ENCODE measurements at regions not wholly inside any gene's neighbourhood (a gene's known extent, or its start where the extent isn't known, plus 50 kb on each side); places are given as distances from the start of the nearest gene placed in this dataset.

DNA sequence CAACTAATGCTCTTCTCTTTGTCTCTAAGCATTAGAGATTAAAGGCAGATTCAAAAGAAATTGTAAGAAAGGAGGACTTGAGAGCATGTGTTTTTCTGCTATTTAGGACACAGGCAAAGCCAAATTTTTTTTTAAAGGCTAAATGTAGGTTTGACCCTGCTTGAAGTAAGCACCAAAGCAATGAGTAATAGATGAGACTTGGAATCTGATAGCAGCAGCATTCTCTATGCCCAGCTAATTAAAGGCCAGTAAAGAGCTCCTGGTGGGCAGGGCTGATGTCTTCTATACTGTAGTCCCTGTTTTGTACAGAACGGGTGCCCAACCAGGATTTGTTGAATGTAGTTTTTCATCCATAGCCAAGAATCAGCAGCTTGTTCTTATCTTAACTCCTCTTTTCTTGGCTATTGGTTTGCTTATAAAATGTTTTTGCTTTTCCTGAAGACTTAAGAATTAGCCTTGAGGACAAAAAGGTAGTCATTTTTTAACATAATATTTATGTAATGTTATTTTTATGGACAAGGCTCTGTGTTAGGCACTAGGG is 179.6 kb downstream of the LMO4 start:
- no peak for DNase-seq (ENCODE audit: low spot score)

GRCh38 chr1:87510540-87510939 is 181.9 kb downstream of the LMO4 start:
- no peak for DNase-seq (ENCODE audit: low spot score)

GRCh38 chr1:87511449-87511848 is 182.8 kb downstream of the LMO4 start:
- DNase-seq (ENCODE audit: low spot score): no peak

DNA sequence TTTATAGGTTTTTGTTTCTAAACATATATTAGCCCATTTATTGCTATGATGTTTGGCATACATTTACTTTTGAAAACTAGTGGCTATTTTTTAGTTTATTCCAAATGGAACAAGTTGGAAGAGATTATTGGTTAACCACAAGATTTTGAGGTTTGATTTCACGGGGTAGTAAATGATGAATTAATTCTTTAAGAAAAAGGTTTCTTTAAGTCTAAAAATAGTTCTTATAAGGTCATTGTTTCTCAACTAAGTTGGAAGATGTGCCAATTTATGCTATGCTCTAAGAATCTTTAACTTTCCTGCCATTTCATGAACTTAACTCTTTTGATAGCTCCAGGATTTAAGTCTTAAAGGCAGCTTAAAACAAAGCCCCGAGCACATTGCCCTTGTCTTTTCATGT is 183.8 kb downstream of the LMO4 start:
- no peak for DNase-seq (ENCODE audit: low spot score)

DNA sequence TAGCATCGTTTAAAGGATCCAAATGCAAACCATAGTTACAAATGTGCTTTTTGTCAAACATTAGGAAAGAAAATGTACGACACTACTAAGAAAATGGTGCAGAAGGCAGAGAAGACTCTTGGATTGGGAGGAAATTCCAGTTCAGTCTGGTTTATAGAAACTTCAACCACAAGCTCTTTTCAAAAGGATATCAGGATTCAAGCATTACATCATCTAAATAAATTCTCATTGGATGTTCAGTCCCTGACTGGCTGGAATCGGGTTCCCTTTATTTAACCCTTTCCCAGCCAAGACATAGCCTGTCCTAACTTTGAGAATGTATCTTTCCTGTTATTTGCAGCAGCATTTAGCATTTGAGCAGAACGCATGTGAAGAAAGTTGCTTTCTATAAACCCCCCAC is 184.6 kb downstream of the LMO4 start:
- DNase-seq (ENCODE audit: low spot score): no peak

DNA sequence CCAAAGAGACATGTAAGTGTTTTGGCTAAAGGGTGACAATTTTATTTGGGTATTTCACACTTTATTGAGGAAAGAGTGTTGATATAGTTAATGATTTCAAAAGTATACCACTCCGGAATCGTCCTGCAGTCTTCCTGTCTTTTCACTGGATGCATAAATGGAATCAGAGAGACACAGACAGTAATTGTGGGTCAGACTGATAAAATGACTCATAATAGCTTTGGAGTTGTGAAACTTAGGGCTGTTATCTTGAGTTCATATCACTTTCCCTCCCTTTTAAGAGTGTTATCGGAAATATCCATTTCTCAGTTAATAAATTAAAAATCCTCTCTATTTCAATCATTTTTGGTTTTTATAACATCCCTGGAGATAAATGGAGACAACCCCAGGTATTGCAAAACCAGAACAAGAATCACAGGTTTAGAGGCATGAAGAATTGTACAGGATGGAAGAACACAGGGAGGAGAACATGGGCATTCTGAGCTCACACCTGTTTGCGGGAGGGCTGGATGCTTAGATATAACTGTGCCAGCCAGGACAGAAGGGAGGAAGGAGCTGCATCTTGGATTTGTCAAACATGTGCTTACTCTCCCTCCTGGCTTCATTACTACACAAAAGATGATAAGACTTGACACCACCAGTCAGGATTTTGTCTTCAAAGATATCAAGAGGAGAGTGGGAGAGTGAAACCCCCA is 185.4 kb downstream of the LMO4 start:
- no peak for DNase-seq (ENCODE audit: low spot score)

DNA sequence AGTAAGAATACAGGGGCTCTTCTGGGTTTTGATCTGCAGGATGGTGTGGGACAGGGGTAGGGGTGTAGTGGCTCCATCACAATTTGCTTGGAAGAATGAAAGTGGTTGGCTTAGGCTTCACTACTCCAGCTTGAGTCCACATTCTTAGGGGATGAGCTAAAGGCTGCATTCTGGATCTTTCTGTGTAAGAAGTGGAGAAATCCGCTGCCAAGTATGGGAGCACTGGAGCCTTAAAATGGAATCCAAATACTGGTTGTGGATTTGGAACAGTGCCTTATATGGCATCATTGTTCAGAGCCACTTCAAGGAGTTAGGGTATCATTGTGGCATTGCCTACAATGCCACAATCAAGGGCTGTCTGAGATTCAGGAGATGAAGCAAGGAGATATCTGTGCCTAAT is 187.1 kb downstream of the LMO4 start:
- no peak for DNase-seq (ENCODE audit: low spot score)

DNA sequence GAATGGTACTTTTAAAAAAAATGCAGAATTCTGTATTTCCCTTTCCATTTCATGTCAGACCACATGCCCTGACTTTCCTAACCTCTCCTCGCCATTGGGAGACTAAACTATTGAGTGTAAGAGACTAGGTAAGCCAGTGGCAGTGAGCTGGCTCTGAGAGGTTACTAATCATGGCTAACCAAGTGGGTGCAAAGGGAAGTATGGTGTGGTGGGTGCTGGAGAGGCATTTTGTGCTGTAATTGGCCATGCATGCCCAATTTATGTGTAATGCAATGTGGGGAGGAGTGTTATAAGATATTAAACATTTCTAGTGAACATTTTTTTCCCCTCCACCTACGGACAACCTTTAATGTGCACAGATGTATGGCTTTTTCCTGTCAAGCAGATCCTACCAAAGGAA is 190.1 kb downstream of the LMO4 start:
- no peak for DNase-seq (ENCODE audit: low spot score)

- no peak for DNase-seq (ENCODE audit: low spot score)
Measured at GRCh38 chr1:87521452-87521851, 192.8 kb downstream of the LMO4 start.

DNA sequence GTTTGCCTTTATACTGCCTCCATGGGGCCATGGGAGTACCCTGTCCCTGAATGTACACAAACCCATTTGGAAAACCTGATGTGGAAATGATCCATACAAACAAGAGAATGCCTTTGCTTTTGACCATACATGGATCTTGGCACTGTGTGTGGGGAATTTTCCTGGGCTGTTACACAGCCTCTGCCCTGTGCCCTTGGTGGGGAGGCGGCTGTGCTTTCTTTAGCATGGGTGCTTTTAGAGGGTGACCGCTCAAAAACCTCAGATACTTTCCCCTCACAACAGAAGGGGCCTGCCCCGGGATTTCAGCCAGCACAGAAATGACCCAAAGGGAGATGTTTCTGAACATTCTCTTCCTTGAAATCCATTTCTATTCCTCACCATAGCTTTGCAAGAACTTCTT is 194.8 kb downstream of the LMO4 start:
- no peak for DNase-seq (ENCODE audit: low spot score)

DNA sequence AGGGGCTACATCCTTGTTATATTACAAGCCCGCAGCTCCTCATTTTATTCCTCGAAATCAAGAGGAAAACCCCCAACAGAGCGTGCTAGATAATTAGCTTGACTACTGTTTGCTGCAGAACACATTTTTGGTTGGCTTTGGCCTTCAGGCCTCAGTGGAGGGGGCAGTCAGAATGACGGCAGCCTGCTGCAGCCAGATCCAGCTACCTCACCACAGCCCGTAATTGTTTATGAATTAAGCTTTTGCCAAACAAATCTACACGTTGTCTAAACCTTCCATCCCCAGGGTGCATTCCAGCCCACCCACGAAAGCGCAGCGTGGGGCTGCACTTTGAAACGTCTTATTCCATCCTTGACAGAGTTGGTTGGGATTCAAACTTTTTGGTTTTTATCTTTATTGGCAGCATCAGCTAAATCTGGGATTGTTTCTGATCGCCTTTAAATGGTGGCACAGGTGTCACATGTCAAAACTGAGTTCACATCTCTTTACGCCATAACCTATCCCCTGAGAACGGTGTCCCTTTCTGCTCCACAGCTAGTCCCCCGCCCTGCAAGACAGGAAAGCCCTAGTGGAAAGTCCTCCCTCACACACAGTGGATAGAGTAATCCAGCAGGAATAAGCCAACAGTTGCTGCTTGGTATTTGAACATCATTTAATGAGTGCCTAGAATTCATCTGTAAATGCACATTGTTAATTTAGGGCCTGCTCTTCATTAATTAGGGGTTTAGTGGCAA is 195.5 kb downstream of the LMO4 start:
- no peak for DNase-seq (ENCODE audit: low spot score)

- no peak for DNase-seq (ENCODE audit: low spot score)
Measured at GRCh38 chr1:87528754-87529517, 200.3 kb downstream of the LMO4 start.

DNA sequence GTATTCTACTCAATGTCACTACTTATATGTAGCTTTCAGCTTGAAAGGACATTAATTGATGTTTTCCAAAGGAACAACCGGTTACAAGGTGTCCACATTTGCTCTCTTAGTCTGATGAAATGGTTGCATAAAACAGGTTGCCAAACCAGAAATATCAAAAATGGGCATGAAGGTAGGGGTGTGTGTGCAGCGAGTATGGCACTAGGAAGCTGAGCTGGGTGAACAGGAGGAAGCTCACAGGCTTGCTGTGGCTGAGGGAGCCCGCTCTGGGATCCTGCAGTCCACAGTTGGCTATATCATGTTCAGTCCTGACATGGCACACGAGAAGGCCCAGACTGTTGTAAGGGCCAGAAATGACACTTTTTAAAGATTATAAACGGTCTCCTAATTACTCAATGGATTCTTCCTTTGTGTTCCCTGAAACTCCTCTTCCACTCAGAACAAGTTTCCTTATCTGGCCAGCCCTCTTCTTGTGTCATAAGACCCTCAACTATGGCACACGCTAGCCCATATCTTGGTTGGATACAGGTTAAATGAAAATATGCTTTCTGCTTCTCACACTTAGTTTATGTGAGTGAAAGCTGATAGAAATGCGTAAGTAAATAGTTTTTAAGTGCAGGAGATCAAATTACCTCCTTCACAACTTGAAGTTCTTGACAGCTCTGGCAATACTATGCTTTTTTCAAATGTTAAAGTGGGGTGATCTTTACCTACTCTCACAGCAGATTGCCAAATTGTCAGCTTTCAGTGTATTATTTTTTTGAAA is 201.5 kb downstream of the LMO4 start:
- no peak for DNase-seq (ENCODE audit: low spot score)

- DNase-seq (ENCODE audit: low spot score): no peak
Measured at GRCh38 chr1:87535551-87535950, 206.9 kb downstream of the LMO4 start.

DNA sequence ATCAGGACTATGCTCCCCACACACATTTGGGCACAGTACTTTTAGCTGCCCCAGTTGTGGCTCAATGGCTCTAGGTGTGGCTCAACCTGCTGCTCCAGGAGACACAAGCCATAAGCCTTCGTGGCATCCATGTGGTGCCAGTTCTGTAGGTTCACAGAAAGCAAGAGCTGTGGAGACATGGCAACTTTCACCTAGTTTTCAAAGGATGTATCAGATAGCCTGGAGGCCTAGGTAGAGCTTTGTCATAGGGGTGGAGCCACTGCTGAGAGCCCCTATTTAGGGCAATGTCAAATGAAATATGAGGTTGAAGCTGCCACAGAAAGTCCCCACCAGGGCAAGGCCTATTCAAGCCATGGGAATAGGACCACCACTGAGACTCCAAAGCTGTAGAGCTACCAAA is 210.5 kb downstream of the LMO4 start:
- no peak for DNase-seq (ENCODE audit: low spot score)

DNA sequence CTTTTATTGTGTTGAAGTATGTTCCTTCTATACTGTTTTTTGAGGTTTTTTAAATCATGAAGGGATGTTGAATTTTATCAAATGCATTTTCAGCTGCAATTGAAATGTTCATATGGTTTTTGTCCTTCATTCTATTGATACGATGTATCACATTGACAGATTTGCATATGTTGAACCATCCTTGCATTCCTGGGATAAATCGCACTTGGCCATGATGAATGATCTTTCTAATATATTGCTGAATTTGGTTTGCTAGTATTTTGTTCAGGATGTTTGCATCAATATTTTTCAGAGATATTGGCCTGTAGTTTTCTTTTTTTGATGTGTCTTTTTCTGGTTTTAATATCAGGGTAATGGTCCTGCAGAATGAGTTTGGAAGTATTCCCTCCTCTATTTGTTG is 214.0 kb downstream of the LMO4 start:
- no peak for DNase-seq (ENCODE audit: low spot score)

- no peak for DNase-seq (ENCODE audit: low spot score)
Measured at GRCh38 chr1:87549738-87550137, 221.1 kb downstream of the LMO4 start.

DNA sequence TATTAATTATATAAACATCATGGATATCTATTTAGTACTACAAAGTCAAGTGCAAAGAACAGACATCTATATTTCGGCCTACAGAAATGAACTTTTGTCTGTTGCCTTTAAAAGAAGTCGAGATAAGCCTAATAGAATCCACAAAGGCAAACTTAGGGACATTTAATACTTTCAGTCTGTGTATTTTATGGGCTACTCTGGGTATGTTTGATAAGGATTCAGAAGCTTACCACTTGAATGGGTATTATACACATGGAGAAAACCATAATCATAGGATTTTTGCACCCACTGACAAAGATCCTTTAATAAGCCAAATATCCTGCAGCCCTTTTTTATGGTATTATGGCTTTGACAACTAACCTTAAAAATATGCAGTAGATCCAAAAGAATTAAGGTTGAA is 224.8 kb downstream of the LMO4 start:
- no peak for DNase-seq (ENCODE audit: low spot score)

DNA sequence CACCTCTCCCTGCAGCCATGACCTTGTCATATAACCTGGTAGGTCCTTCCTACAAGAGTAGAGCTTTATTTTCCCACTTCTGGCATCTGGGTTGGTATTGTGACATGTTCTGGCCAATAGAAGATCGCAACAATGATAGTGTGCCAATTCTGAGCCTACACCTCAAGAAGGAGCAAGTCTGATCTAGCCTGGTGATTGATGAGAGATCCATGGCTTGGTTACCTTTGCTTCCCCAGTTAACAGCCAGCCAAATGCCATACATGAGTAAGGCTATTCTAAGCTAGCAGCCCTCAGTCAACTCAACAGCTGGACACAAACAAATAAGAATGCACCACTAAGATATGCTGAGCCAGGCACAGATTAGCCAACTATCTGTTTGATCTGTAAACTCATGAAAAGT is 226.7 kb downstream of the LMO4 start:
- DNase-seq (ENCODE audit: low spot score): no peak

DNA sequence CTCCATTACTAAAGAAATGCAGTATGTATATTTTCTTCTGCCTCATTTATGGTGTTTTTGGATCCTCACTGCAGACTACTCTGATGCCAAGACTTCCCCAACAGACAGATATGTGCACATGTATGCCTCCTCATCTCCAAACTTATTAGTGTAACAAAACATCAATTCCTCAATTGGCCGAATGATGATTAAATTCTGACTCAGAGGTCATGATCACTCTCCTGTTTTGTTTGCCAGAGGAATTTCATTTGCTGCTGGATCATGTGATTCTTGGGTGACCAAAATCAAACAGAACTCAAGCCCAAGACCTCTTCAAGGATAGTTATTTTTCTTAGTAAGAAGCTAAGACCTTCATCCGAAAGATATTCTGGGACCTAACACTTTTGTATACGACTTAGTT is 227.6 kb downstream of the LMO4 start:
- no peak for DNase-seq (ENCODE audit: low spot score)

GRCh38 chr1:87558921-87559320 is 230.2 kb downstream of the LMO4 start:
- DNase-seq (ENCODE audit: low spot score): no peak

DNA sequence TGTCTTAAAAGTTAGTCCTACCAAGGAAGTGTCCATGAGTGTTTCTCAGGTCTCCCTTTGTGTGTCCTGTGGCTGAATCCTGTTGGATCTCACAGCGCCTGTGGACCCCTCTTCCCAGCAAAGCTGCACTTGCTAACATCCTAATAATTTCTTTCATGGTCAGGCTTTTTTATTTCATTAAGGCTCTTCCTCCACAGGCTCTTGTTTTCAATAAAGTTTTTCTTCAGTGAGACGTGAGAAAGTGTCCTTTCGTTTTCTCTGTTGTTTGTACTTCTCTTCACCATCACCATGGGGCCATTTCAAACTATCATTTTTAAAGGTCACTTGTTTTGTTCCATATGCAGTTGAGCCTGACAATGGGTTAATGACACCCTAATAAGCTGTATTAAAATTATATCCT is 231.5 kb downstream of the LMO4 start:
- no peak for DNase-seq (ENCODE audit: low spot score)
